ENCODE measurements at regions not wholly inside any gene's neighbourhood (a gene's known extent, or its start where the extent isn't known, plus 50 kb on each side); places are given as distances from the start of the nearest gene placed in this dataset.

DNA sequence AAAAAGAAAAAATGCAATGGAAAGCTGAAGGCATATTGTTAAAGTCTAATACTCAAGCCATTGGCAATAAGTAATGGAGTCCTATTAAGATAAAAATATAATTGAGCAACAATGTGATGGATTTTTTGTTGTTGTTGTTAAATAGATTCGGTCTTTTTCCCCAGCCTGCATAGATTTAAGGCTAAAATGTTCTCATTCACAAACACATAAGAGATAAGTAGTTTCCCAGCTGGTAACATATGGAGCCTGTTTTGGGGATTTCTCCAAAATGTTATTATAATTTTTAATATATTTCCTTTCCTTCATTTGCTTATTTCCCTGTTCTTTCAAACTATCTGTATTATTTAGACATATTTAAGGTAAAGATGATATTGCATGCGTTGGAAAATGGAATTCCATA lies 1149.1 kb upstream of the PRR20A start:
- Histone ChIP-seq H2BK15ac (ENCODE audit: low read length) (no peak overlapping the region), H3K27ac (ENCODE audit: low read depth, low read length) (no peak overlapping the region), H4K20me1 (replicated peaks in 1 of 2; ENCODE audit: control insufficient read depth in 1 of 2, insufficient read depth in 2 of 2, low read length in 2 of 2) (no peaks in the 10 kb centered on the region), H3K4me3 (ENCODE audit: extremely low read depth in 1 of 4, insufficient read depth in 2 of 4, low read depth in 3 of 4, low read length in 4 of 4) (no peak overlapping the region), H3K9me3 (ENCODE audit: insufficient read depth in 2 of 2, low read depth in 1 of 2, low read length in 1 of 2) (peaks cover 0 to 2% of the 10 kb centered on the region in 2 experiments; a peak in 1 of 4 replicates), H3K4me1 (replicated peaks in 1 of 4; ENCODE audit: control insufficient read depth in 3 of 4, insufficient read depth in 4 of 4, low read length in 3 of 4) (no peaks in the 10 kb centered on the region), H3K23me2 (ENCODE audit: low read depth, low read length) (no peaks in the 10 kb centered on the region), H2AK5ac (ENCODE audit: low read depth, low read length) (no peak overlapping the region), H3K56ac (replicated peaks; ENCODE audit: insufficient read length, low read depth, low read length) (no peak overlapping the region), H3K18ac (ENCODE audit: extremely low read depth, low read length) (no peak overlapping the region), H3K9ac (replicated peaks in 1 of 4; ENCODE audit: extremely low read depth in 1 of 4, low read depth in 3 of 4, low read length in 3 of 4) (no peak overlapping the region), H3K36me3 (ENCODE audit: control insufficient read depth in 2 of 4, insufficient read depth in 4 of 4, low read length in 3 of 4) (no peaks in the 10 kb centered on the region), H3K79me2 (ENCODE audit: control insufficient read depth in 1 of 2, insufficient read depth in 2 of 2, low read length in 2 of 2) (no peaks in the 10 kb centered on the region), H4K5ac (ENCODE audit: insufficient read length, low read depth, low read length) (no peak overlapping the region), H4K8ac (ENCODE audit: extremely low read depth, insufficient read depth, low read length) (no peak overlapping the region), H2AFZ (ENCODE audit: low read length) (no peak overlapping the region), H4K91ac (replicated peaks; ENCODE audit: insufficient read length, low read length) (no peak overlapping the region), H2BK5ac (ENCODE audit: low read depth, low read length) (no peak overlapping the region), H2BK120ac (replicated peaks; ENCODE audit: low read depth, low read length) (no peak overlapping the region), H3K79me1 (ENCODE audit: low read depth, low read length) (no peaks in the 10 kb centered on the region), H2BK12ac (ENCODE audit: low read depth, low read length) (no peak overlapping the region), H3K4me2 (ENCODE audit: insufficient read depth in 1 of 2, low read depth in 2 of 2, low read length in 2 of 2) (no peak overlapping the region), H3K23ac (ENCODE audit: insufficient read length) (no peak overlapping the region), H3K14ac (ENCODE audit: insufficient read length) (no peak overlapping the region), H2BK20ac (ENCODE audit: low read length) (no peak overlapping the region), H3K27me3 (replicated peaks in 1 of 4; ENCODE audit: control insufficient read depth in 3 of 4, extremely low read depth in 1 of 4, insufficient read depth in 3 of 4, low read length in 3 of 4) (no peaks in the 10 kb centered on the region), H3K4ac (replicated peaks; ENCODE audit: insufficient read length, low read depth, low read length) (no peak overlapping the region)
- POLR2A ChIA-PET (ENCODE audit: partially characterized antibody): no interaction called here
- no peak for TF ChIP-seq RFX5 (IDR thresholded peaks at IDR 0.05; ENCODE audit: borderline replicate concordance, low read depth, low read length)
- no peak for TF ChIP-seq ZNF274 (IDR thresholded peaks at IDR 0.05; ENCODE audit: borderline replicate concordance, extremely low read depth, low read length)
- no peak for TF ChIP-seq RBBP5 (IDR thresholded peaks at IDR 0.05; ENCODE audit: borderline replicate concordance, low read depth, low read length)
- no peak for TF ChIP-seq E2F6 (IDR thresholded peaks at IDR 0.05)
- TF ChIP-seq SP4 (IDR thresholded peaks at IDR 0.05; ENCODE audit: low read length): no peak
- no peak for TF ChIP-seq NRF1 (IDR thresholded peaks at IDR 0.05; ENCODE audit: low read depth, low read length)
- no peak for TF ChIP-seq POU5F1 (IDR thresholded peaks at IDR 0.05; ENCODE audit: low read depth, low read length)
- no peak for TF ChIP-seq ATF3 (IDR thresholded peaks at IDR 0.05; ENCODE audit: insufficient read depth, low read depth, low read length)
- DNase-seq (ENCODE audit: low read depth in 1 of 2, low spot score in 2 of 2) (no peak), FAIRE-seq (no peak)
- CTCF ChIA-PET (ENCODE audit: partially characterized antibody): interaction anchor here (1.1 kb wide), 1 partner anchor 9 kb away, joined by 3 read pairs; no protein-coding TSS in a partner anchor
- whole genome bisulfite sequencing, 2 experiments (ENCODE audit: extremely low coverage in 1 of 2, insufficient coverage in 1 of 2, insufficient read length in 1 of 2, insufficient replicate concordance in 2 of 2, low coverage in 1 of 2, low lambda C conversion rate in 2 of 2, missing lambda C conversion rate in 1 of 2): 94% methylated on average over 2 of the region's 2 CpGs; no CpG with 5 or more reads in 1 of the 2 experiments

Data from H1 (cell line).